ENCODE measurements at regions not wholly inside any gene's neighbourhood (a gene's known extent, or its start where the extent isn't known, plus 50 kb on each side); places are given as distances from the start of the nearest gene placed in this dataset.

DNA sequence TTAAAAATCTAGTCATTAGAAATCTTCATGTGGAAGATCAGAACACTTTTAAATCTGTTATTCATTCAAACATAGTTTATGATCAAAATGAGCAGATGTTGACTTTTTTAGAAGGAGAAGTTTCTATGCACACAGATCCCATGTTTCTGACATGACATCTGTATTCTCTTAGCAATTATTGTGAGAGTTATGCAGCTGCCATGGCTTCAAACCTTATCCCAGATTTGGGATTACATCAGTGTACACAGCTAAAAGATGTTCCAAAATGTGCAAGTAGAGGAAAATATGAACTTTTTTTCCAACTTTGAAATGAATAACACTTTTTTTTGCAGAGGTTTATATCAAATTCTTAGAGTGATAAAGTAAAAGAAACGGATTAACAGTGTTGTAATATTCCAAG lies 1166.9 kb downstream of the ZPLD1 start:
- Mint-ChIP-seq H3K9me3 (no peaks in the 10 kb centered on the region), H3K27me3 (no peaks in the 10 kb centered on the region), H3K4me3 (no peak overlapping the region), H3K36me3 (no peaks in the 10 kb centered on the region), H3K27ac (no peak overlapping the region), H3K4me1 (ENCODE audit: unreplicated experiment) (no peaks in the 10 kb centered on the region)
- DNase-seq (ENCODE audit: extremely low spot score, unreplicated experiment): no peak
- TF ChIP-seq, protein P1, sequence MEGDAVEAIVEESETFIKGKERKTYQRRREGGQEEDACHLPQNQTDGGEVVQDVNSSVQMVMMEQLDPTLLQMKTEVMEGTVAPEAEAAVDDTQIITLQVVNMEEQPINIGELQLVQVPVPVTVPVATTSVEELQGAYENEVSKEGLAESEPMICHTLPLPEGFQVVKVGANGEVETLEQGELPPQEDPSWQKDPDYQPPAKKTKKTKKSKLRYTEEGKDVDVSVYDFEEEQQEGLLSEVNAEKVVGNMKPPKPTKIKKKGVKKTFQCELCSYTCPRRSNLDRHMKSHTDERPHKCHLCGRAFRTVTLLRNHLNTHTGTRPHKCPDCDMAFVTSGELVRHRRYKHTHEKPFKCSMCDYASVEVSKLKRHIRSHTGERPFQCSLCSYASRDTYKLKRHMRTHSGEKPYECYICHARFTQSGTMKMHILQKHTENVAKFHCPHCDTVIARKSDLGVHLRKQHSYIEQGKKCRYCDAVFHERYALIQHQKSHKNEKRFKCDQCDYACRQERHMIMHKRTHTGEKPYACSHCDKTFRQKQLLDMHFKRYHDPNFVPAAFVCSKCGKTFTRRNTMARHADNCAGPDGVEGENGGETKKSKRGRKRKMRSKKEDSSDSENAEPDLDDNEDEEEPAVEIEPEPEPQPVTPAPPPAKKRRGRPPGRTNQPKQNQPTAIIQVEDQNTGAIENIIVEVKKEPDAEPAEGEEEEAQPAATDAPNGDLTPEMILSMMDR (conservative IDR thresholded peaks at IDR 0.05): no peak

DNA sequence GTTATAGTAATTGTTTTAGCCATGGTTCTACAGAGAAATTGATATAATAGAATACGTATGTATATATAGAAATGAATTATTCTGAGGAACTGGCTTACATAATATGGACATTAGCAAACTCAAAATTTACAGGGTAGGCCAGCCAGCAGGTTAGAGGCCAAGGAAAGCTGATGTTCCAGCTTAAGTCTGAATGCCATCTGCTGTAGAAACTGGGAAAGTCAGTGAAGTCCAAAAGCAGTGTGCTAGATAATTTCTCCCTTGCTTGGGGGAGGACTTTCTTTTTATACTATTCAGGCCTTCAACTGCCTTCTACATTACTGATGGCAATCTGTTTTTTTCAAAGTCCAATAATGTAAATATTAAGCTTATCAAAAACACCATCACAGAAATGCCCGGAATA lies 1174.7 kb downstream of the ZPLD1 start:
- Mint-ChIP-seq H3K27me3 (no peaks in the 10 kb centered on the region), H3K36me3 (no peaks in the 10 kb centered on the region), H3K9me3 (no peaks in the 10 kb centered on the region), H3K4me1 (ENCODE audit: unreplicated experiment) (peaks cover 5% of the 10 kb centered on the region), H3K4me3 (no peak overlapping the region), H3K27ac (no peak overlapping the region)
- TF ChIP-seq, protein P1 (conservative IDR thresholded peaks at IDR 0.05): no peak
- no peak for DNase-seq (ENCODE audit: extremely low spot score, unreplicated experiment)

DNA sequence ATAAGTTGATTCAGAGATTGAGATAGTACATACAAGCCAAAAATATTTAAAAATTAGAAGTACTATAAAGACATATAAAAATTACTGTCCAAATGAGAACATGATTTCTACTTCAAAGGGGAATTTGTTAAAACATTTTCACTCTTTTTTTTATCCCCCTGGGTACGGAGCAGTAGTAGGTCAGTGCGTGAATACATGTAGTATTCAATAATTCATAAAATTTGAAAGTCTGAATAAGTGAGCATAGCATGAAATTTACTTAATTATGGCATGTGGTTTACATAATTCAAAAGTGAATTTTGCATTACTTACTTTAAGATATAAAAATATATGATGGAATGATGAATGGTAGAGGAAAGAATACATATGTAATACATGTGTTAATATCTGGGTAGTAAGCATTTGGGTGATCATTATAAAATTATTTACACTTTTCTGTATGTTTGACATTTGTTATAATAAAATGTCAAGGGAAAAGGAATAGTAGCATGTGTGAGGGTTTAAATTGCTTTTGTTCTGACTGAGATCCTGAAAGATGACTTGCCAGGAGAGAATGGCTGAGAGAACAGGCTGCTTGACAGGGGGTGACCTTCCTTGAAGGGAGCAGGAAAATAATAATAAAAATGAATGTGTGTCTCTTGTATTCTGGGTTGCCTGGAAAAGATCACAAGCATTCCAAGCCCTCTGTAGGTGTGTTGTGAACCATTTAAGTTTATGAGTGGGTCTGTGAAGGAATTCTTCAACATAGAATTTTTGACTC lies 1178.8 kb downstream of the ZPLD1 start:
- Mint-ChIP-seq H3K4me3 (no peak overlapping the region), H3K4me1 (ENCODE audit: unreplicated experiment) (peaks cover 5% of the 10 kb centered on the region), H3K27me3 (no peaks in the 10 kb centered on the region), H3K9me3 (no peaks in the 10 kb centered on the region), H3K27ac (no peak overlapping the region), H3K36me3 (no peaks in the 10 kb centered on the region)
- no peak for DNase-seq (ENCODE audit: extremely low spot score, unreplicated experiment)
- TF ChIP-seq, protein P1 (conservative IDR thresholded peaks at IDR 0.05): no peak

DNA sequence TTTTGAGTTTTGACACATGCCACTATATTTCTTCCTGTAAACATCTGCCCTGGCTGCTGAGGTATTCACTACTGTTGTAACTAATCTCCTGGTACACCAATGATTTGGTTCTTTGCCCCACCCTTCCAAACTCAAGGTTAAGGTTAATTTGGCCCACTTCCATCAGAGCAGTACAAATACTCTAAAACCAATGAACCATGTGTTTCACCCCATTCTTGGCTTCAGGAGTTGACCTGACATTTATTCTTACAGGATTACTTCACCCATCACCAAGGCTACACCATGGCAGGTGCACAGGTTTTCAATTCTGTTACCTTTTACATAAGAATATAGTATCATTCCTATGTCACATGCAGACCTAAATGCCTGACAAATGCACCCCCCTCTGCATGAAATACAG lies 1179.9 kb downstream of the ZPLD1 start:
- no peak overlapping the region for H3K27ac Mint-ChIP-seq
- no peak for DNase-seq (ENCODE audit: extremely low spot score, unreplicated experiment)
- TF ChIP-seq, protein P1 (conservative IDR thresholded peaks at IDR 0.05): no peak
- H3K4me1 Mint-ChIP-seq (ENCODE audit: unreplicated experiment): peaks cover 5% of the 10 kb centered on the region
- H3K36me3 Mint-ChIP-seq: no peaks in the 10 kb centered on the region
- H3K27me3 Mint-ChIP-seq: no peaks in the 10 kb centered on the region
- no peaks in the 10 kb centered on the region for H3K9me3 Mint-ChIP-seq
- H3K4me3 Mint-ChIP-seq: no peak overlapping the region

DNA sequence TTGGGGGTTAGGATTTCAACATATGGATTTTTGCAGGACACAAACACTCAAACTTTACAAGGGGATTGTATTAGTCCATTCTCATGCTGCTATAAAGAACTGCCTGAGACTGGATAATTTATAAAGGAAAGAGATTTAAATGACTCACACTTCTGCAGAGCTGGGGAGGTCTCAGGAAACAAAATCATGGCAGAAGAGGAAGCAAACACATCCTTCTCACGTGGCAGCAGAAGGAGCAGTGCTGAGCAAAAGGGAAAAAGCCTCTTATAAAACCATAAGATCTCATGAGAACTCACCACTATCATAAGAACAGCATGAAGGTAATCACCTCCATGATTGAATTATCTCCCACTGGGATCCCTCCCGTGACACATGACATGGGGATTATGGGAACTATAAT lies 1183.1 kb downstream of the ZPLD1 start:
- Mint-ChIP-seq H3K4me1 (ENCODE audit: unreplicated experiment) (peaks cover 5% of the 10 kb centered on the region), H3K9me3 (no peaks in the 10 kb centered on the region), H3K27me3 (no peaks in the 10 kb centered on the region), H3K27ac (no peak overlapping the region), H3K36me3 (no peaks in the 10 kb centered on the region), H3K4me3 (no peak overlapping the region)
- no peak for DNase-seq (ENCODE audit: extremely low spot score, unreplicated experiment)
- TF ChIP-seq, protein P1 (conservative IDR thresholded peaks at IDR 0.05): no peak

All from type B pancreatic cell (in vitro differentiated cells).